ENCODE measurements at regions not wholly inside any gene's neighbourhood (a gene's known extent, or its start where the extent isn't known, plus 50 kb on each side); places are given as distances from the start of the nearest gene placed in this dataset.

GRCh38 chr5:5951953-5952352, 426.4 kb downstream of the MED10 start:
- DNase-seq (ENCODE audit: low spot score), result no peak

- no peak for DNase-seq (ENCODE audit: low spot score)
Observed at GRCh38 chr5:5950658-5951057, 427.7 kb downstream of the MED10 start.

- peak; percentile 62 for DNase-seq (ENCODE audit: low spot score)
Observed at GRCh38 chr5:5941486-5941885, 436.9 kb downstream of the MED10 start.

GRCh38 chr5:5939759-5940370, 438.5 kb downstream of the MED10 start:
- no peak for DNase-seq (ENCODE audit: low spot score)

GRCh38 chr5:5933651-5934050, 444.7 kb downstream of the MED10 start:
- DNase-seq (ENCODE audit: low spot score), result no peak

- DNase-seq (ENCODE audit: low spot score), result no peak
Observed at GRCh38 chr5:5932824-5933223, 445.5 kb downstream of the MED10 start.

- no peak for DNase-seq (ENCODE audit: low spot score)
Observed at GRCh38 chr5:5930561-5930960, 447.8 kb downstream of the MED10 start.

GRCh38 chr5:5929291-5930020, 448.9 kb downstream of the MED10 start:
- peak; percentile 64 for DNase-seq (ENCODE audit: low spot score)

GRCh38 chr5:5925191-5925590, 453.2 kb downstream of the MED10 start:
- no peak for DNase-seq (ENCODE audit: low spot score)

GRCh38 chr5:5919411-5919810, 458.9 kb downstream of the MED10 start:
- DNase-seq (ENCODE audit: low spot score), result no peak

- DNase-seq (ENCODE audit: low spot score), result no peak
Observed at GRCh38 chr5:5906778-5907177, 471.6 kb downstream of the MED10 start.

GRCh38 chr5:5905186-5905585, 473.2 kb downstream of the MED10 start:
- no peak for DNase-seq (ENCODE audit: low spot score)

GRCh38 chr5:5904113-5904512, 474.2 kb downstream of the MED10 start:
- DNase-seq (ENCODE audit: low spot score), result no peak

GRCh38 chr5:5902678-5903646, 475.4 kb downstream of the MED10 start:
- peak; percentile 13 for DNase-seq (ENCODE audit: low spot score)

GRCh38 chr5:5900350-5900749, 477.9 kb downstream of the ICE1 start:
- no peak for DNase-seq (ENCODE audit: low spot score)

GRCh38 chr5:5899716-5900115, 477.2 kb downstream of the ICE1 start:
- no peak for DNase-seq (ENCODE audit: low spot score)

GRCh38 chr5:5888284-5888683, 465.8 kb downstream of the ICE1 start:
- DNase-seq (ENCODE audit: low spot score), result no peak

GRCh38 chr5:5887833-5888232, 465.4 kb downstream of the ICE1 start:
- DNase-seq (ENCODE audit: low spot score), result no peak

GRCh38 chr5:5886812-5887486, 464.5 kb downstream of the ICE1 start:
- DNase-seq (ENCODE audit: low spot score), result no peak

GRCh38 chr5:5886353-5886752, 463.9 kb downstream of the ICE1 start:
- DNase-seq (ENCODE audit: low spot score), result no peak

- no peak for DNase-seq (ENCODE audit: low spot score)
Observed at GRCh38 chr5:5885782-5886181, 463.3 kb downstream of the ICE1 start.

- DNase-seq (ENCODE audit: low spot score), result no peak
Observed at GRCh38 chr5:5884593-5884992, 462.1 kb downstream of the ICE1 start.

Data from cerebellar cortex (tissue), 1 donor.